Loucy (cell line): ENCODE measurements at regions not wholly inside any gene's neighbourhood (a gene's known extent, or its start where the extent isn't known, plus 50 kb on each side); places are given as distances from the start of the nearest gene placed in this dataset.

Experiments used
- H2AFZ ChIP-seq: fragments of 200-600 bp; sonication (generic); 2 replicates; pipeline ENCODE4 v1.6.0; 2016; ENCODE audit warnings: antibody characterized with exemption, mild to moderate bottlenecking, low read length, moderate library complexity
- H3F3A ChIP-seq: fragments of 200-600 bp; 2 replicates; pipeline ENCODE4 v1.6.0; 2016; ENCODE audit warnings: antibody characterized with exemption, low read depth, mild to moderate bottlenecking
- H3K27me3 ChIP-seq: fragments of 200-600 bp; sonication (generic); 2 replicates; pipeline ENCODE4 v1.6.1; 2014; ENCODE audit warnings: low read length, mild to moderate bottlenecking; ENCODE audit not compliant: insufficient read depth, poor library complexity, severe bottlenecking
- H3K36me3 ChIP-seq: fragments of 200-600 bp; sonication (generic); 2 replicates; pipeline ENCODE4 v1.6.1; 2016; ENCODE audit warnings: low read length; ENCODE audit not compliant: insufficient read depth
- H3K4me1 ChIP-seq: fragments of 200-600 bp; sonication (generic); 2 replicates; pipeline ENCODE4 v1.5.1; 2014; ENCODE audit warnings: low read length, mild to moderate bottlenecking; ENCODE audit not compliant: insufficient read depth, poor library complexity, severe bottlenecking
- H3K4me2 ChIP-seq: fragments of 200-600 bp; sonication (generic); 2 replicates; pipeline ENCODE4 v1.6.0; 2014; ENCODE audit warnings: antibody characterized with exemption, low read length, low read depth, mild to moderate bottlenecking; ENCODE audit not compliant: poor library complexity, severe bottlenecking
- H3K4me3 ChIP-seq: fragments of 200-600 bp; sonication (generic); 2 replicates; pipeline ENCODE4 v1.5.1; 2014; ENCODE audit warnings: low read length, mild to moderate bottlenecking, mixed read lengths; ENCODE audit not compliant: poor library complexity, severe bottlenecking
- H3K79me2 ChIP-seq: fragments of 200-600 bp; sonication (generic); 2 replicates; pipeline ENCODE4 v1.6.1; 2014; ENCODE audit warnings: low read length; ENCODE audit not compliant: insufficient read depth
- H3K9ac ChIP-seq: fragments of 200-600 bp; sonication (generic); 2 replicates; pipeline ENCODE4 v1.6.0; 2014; ENCODE audit warnings: mild to moderate bottlenecking, low read depth, low read length, moderate library complexity; ENCODE audit not compliant: poor library complexity, severe bottlenecking
- H3K9me2 ChIP-seq: fragments of 200-600 bp; sonication (generic); replicated peaks from 2 replicates; pipeline ENCODE4 v1.6.1; 2016; ENCODE audit warnings: low read depth, low read length, mixed read lengths
- H3K9me3 ChIP-seq: fragments of 200-600 bp; sonication (generic); 2 replicates; pipeline ENCODE4 v1.6.1; 2014; ENCODE audit warnings: mild to moderate bottlenecking, antibody characterized with exemption, low read length, low read depth; ENCODE audit not compliant: insufficient read depth
- H4K20me1 ChIP-seq: fragments of 200-600 bp; sonication (generic); 2 replicates; pipeline ENCODE4 v1.6.0; 2014; ENCODE audit warnings: antibody characterized with exemption, low read length, mild to moderate bottlenecking; ENCODE audit not compliant: insufficient read depth, poor library complexity, severe bottlenecking
- EZH2phosphoT487 ChIP-seq: fragments of 200-600 bp; IDR thresholded peaks from 2 replicates; pipeline ENCODE4 v1.6.1; 2018; ENCODE audit warnings: antibody characterized with exemption, mild to moderate bottlenecking, moderate library complexity, borderline replicate concordance
- TF ChIP-seq, protein P1 (sequence below): fragments of 200-600 bp; sonication (generic); conservative IDR thresholded peaks from 2 replicates; pipeline ENCODE4 v1.5.1; 2014; ENCODE audit warnings: mild to moderate bottlenecking, antibody characterized with exemption, low read length

DNA sequence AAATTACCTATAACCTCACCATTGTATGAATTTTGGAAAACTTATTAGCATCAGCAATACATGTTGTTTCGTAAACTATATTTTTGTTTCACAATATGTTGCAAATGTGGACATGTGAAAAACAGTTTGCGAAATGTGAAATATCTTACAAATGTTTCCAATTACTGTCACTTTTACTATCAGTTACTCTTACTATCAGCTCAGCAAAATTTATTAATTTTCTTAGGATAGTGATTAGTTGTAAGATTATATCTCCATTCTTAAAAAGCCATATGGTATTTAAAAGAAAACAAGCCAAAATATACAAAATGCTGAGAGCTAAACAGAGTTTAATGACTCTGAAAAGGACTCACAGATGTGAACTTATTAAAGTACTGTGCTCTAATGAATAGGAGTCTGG, 111.9 kb upstream of the LPAR1 start:
- Histone ChIP-seq H3K36me3 (no peaks in the 10 kb centered on the region), H3K4me1 (no peaks in the 10 kb centered on the region), H3K9me2 (no peaks in the 10 kb centered on the region), H3K4me3 (no peak overlapping the region), H4K20me1 (no peaks in the 10 kb centered on the region), H2AFZ (no peak overlapping the region), H3K9me3 (no peaks in the 10 kb centered on the region), H3K4me2 (no peak overlapping the region), H3K27me3 (no peaks in the 10 kb centered on the region), H3K9ac (no peak overlapping the region), H3K79me2 (no peaks in the 10 kb centered on the region), H3F3A (no peaks in the 10 kb centered on the region)
- TF ChIP-seq EZH2phosphoT487: no peak
- TF ChIP-seq, protein P1, sequence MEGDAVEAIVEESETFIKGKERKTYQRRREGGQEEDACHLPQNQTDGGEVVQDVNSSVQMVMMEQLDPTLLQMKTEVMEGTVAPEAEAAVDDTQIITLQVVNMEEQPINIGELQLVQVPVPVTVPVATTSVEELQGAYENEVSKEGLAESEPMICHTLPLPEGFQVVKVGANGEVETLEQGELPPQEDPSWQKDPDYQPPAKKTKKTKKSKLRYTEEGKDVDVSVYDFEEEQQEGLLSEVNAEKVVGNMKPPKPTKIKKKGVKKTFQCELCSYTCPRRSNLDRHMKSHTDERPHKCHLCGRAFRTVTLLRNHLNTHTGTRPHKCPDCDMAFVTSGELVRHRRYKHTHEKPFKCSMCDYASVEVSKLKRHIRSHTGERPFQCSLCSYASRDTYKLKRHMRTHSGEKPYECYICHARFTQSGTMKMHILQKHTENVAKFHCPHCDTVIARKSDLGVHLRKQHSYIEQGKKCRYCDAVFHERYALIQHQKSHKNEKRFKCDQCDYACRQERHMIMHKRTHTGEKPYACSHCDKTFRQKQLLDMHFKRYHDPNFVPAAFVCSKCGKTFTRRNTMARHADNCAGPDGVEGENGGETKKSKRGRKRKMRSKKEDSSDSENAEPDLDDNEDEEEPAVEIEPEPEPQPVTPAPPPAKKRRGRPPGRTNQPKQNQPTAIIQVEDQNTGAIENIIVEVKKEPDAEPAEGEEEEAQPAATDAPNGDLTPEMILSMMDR: no peak

DNA sequence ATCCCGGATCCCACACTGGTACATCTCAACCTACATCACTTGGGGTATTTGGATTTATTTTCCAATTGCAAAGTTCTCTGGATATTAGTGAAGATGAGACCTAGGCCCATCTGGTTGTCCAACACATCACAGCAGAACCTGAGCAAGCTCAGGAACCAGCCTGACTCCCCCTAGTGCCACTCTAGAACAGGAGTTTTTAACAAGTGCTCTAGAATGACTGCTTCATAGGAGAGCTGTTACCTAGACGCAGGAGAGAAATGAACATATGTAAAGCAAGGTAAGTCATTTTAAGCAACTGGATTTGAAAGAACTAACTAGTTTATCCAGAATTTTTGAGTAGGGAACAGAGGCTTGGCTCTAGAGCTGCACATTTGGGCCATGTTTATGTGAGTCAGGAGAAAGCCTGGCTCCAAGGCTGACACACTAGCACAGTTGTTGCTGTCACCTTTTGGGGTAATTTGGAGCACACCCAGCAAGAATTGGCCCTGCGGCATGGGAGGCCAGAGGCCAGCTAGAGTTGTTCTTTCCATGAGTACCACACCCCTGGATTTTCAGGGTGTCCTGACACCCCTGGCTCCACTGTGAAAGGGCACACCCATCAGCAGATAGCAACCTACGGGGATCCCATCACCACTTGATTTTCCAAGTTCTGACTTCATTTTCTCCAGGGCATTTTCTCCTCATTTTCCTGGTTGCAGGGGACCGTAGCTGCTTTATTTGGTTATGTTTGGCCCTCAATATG, 110.9 kb upstream of the LPAR1 start:
- no peaks in the 10 kb centered on the region for H3K27me3 ChIP-seq
- no peak overlapping the region for H3K9ac ChIP-seq
- H3K9me2 ChIP-seq: no peaks in the 10 kb centered on the region
- no peaks in the 10 kb centered on the region for H3K36me3 ChIP-seq
- H3K4me2 ChIP-seq: no peak overlapping the region
- H3K79me2 ChIP-seq: no peaks in the 10 kb centered on the region
- no peaks in the 10 kb centered on the region for H4K20me1 ChIP-seq
- no peak overlapping the region for H2AFZ ChIP-seq
- H3F3A ChIP-seq: no peaks in the 10 kb centered on the region
- no peaks in the 10 kb centered on the region for H3K4me1 ChIP-seq
- H3K4me3 ChIP-seq: no peak overlapping the region
- H3K9me3 ChIP-seq: no peaks in the 10 kb centered on the region
- TF ChIP-seq, protein P1: no peak
- no peak for TF ChIP-seq EZH2phosphoT487

DNA sequence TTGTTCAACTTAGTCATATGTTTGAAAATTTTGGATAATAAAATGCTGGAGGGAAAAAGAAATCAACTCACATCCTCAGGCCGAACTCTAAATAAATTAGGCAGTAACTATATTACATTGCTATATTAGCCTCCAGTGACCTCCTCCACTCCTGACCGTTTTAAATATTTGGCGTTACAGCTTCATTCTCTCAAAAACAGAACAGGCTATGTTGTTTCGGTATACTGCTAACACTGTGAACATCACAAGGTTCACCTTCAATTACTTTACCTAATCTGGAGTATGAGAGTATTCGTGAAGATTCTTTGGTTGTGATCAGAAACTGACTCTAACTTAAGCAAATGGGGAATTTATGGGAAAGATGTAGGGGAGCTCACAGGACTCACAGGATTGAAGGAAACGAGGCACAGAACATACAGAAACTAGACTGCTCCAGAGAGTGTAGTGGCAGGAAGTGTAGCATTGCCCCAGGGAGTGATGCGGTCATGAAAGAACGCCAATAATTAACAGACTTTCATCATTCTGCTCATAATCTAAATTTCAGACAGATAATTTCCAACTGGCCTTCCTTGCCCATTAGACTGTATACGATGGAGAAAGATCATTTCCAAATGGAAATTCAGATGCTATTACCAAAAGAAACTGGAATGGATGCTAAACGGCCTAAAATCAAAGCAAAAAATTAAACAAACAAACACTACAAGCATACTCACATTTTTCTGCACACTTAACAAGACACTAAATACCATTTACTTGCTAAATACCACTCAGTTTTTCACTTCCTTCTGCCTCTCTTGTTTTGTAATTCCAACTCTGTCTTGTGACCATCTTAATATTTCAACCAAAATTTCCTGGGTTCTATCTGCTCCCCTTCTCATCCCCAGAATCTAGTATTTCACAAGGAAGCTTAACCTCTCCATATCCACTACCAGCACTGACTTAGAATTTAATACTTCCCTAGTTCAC, 110.1 kb upstream of the LPAR1 start:
- Histone ChIP-seq H3K27me3 (no peaks in the 10 kb centered on the region), H3K79me2 (no peaks in the 10 kb centered on the region), H3K4me2 (no peak overlapping the region), H2AFZ (no peak overlapping the region), H3K4me3 (no peak overlapping the region), H3K4me1 (no peaks in the 10 kb centered on the region), H3F3A (no peaks in the 10 kb centered on the region), H4K20me1 (no peaks in the 10 kb centered on the region), H3K9ac (no peak overlapping the region), H3K36me3 (no peaks in the 10 kb centered on the region), H3K9me2 (no peaks in the 10 kb centered on the region), H3K9me3 (no peaks in the 10 kb centered on the region)
- TF ChIP-seq EZH2phosphoT487: no peak
- TF ChIP-seq, protein P1: no peak
